Astrocyte (in vitro differentiated cells and primary cell): ENCODE measurements at regions not wholly inside any gene's neighbourhood (a gene's known extent, or its start where the extent isn't known, plus 50 kb on each side); places are given as distances from the start of the nearest gene placed in this dataset.
A peak's percentile ranks its signal among the peaks of the same experiment; 100 is the strongest.
"Not testable (repeated sequence)": the region's sequence is repeated elsewhere in the genome, so short reads cannot be mapped to it uniquely, and the experiment has no call there.

ENCODE experiments used
- DNase-seq: peaks from one replicate; pipeline ENCODE4 v3.0.0-alpha.2; 2010; ENCODE audit warnings: low read depth
- FAIRE-seq: peaks from 2 replicates; lab custom pipeline; 2011; peaks lifted over from hg19 to GRCh38; lab: Jason Lieb, UNC
- H2AFZ ChIP-seq: 2 replicates; pipeline ENCODE4 v1.6.0; 2012; ENCODE audit warnings: low read depth, low read length, inconsistent platforms
- H3K27ac ChIP-seq: 2 replicates; pipeline ENCODE4 v1.5.1; 2011; ENCODE audit warnings: low read depth, low read length, inconsistent platforms
- H3K27me3 ChIP-seq: 2 replicates; pipeline ENCODE4 v1.6.0; 2011; ENCODE audit warnings: low read length, inconsistent platforms; ENCODE audit not compliant: insufficient read depth
- H3K36me3 ChIP-seq: 2 replicates; pipeline ENCODE4 v1.5.1; 2011; ENCODE audit warnings: low read length, inconsistent platforms; ENCODE audit not compliant: insufficient read depth
- H3K4me1 ChIP-seq: 2 replicates; pipeline ENCODE4 v1.5.1; 2011; ENCODE audit warnings: low read length, inconsistent platforms; ENCODE audit not compliant: insufficient read depth
- H3K4me2 ChIP-seq: 2 replicates; pipeline ENCODE4 v1.6.0; 2012; ENCODE audit warnings: low read length, inconsistent platforms
- H3K4me3 ChIP-seq: 2 replicates; pipeline ENCODE4 v1.5.1; 2011; ENCODE audit warnings: low read depth, mild to moderate bottlenecking, low read length, inconsistent platforms; ENCODE audit not compliant: insufficient read depth
- H3K79me2 ChIP-seq: 2 replicates; pipeline ENCODE4 v1.6.0; 2012; ENCODE audit warnings: mild to moderate bottlenecking, low read length, inconsistent platforms; ENCODE audit not compliant: insufficient read depth
- H3K9ac ChIP-seq: 2 replicates; pipeline ENCODE4 v1.6.0; 2012; ENCODE audit warnings: mild to moderate bottlenecking, low read length, inconsistent platforms
- H3K9me3 ChIP-seq: 2 replicates; pipeline ENCODE4 v1.5.1; 2012; ENCODE audit warnings: low read depth, mild to moderate bottlenecking, low read length, inconsistent platforms; ENCODE audit not compliant: insufficient read depth
- H4K20me1 ChIP-seq: 2 replicates; pipeline ENCODE4 v1.6.0; 2012; ENCODE audit warnings: low read length, inconsistent platforms; ENCODE audit not compliant: insufficient read depth
- H3K27ac Mint-ChIP-seq: one replicate; pipeline ENCODE4 v1.8.0; 2021; ENCODE audit warnings: mild to moderate bottlenecking, mixed read lengths; ENCODE audit not compliant: unreplicated experiment
- H3K27me3 Mint-ChIP-seq: one replicate; pipeline ENCODE4 v1.8.0; 2021; ENCODE audit warnings: low read depth, mixed read lengths; ENCODE audit not compliant: unreplicated experiment
- H3K36me3 Mint-ChIP-seq: one replicate; pipeline ENCODE4 v1.8.0; 2021; ENCODE audit warnings: low read depth, mixed read lengths; ENCODE audit not compliant: unreplicated experiment
- H3K4me1 Mint-ChIP-seq: one replicate; pipeline ENCODE4 v1.8.0; 2021; ENCODE audit warnings: low read depth, mixed read lengths; ENCODE audit not compliant: unreplicated experiment
- H3K4me3 Mint-ChIP-seq: one replicate; pipeline ENCODE4 v1.8.0; 2021; ENCODE audit warnings: mild to moderate bottlenecking, moderate library complexity, mixed read lengths; ENCODE audit not compliant: unreplicated experiment
- H3K9me3 Mint-ChIP-seq: one replicate; pipeline ENCODE4 v1.8.0; 2021; ENCODE audit warnings: mild to moderate bottlenecking, mixed read lengths; ENCODE audit not compliant: unreplicated experiment
- EZH2 ChIP-seq: IDR thresholded peaks from 2 replicates; pipeline ENCODE4 v1.6.1; 2012; ENCODE audit warnings: mild to moderate bottlenecking, low read length, inconsistent platforms; ENCODE audit not compliant: insufficient read depth
- TF ChIP-seq, protein P1 (sequence below): IDR thresholded peaks from 2 replicates; pipeline ENCODE4 v1.5.1; 2011; ENCODE audit warnings: low read depth, mild to moderate bottlenecking, inconsistent platforms, low read length, moderate library complexity; ENCODE audit not compliant: insufficient read depth

DNA sequence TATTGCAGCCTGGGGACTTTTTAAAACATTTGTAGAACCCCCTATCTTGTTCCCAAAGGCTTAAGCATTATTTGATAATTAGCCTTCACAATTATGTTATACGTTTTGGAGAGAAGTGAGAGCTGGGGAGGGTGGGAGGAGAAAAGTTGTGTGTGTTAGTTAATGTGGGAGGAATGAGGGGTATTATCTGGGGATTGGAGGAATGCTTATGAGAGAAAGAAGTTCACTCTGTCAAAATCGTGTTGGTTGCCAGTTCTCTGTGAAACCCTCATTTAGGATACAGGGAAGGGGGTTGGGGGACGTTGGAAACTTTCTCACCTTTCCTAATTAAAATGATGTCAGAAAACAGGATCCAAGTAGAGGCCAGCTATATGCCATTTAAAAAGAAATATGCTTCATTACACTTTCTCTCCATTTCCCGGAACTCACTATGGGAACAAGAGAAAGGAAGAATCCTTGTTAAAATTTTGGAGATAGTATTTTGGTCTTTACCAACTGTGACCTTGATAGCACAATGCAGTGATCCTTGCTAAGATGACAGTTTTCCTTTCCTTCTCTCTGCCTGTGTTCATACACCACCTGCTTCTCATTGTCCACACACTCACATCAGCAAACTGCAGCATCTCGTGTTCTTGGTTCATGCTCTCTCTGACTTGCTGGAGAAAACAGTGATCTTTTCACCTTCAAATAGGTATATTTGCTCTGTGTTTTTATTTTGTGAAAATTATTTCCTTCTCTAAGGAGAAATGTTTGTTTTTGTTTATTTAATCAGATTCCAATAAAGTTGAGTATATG, 336.7 kb upstream of the CLINT1 start:
- DNase-seq (no peak), FAIRE-seq (no peak)
- H3K36me3 Mint-ChIP-seq, result no peaks in the 10 kb centered on the region
- Histone ChIP-seq H3K9me3 (no peaks in the 10 kb centered on the region), H3K36me3 (no peaks in the 10 kb centered on the region), H3K4me1 (no peaks in the 10 kb centered on the region), H3K9ac (no peak overlapping the region), H3K27me3 (peaks cover 3% of the 10 kb centered on the region), H3K79me2 (no peaks in the 10 kb centered on the region), H2AFZ (no peak overlapping the region), H3K27ac (no peak overlapping the region), H3K4me3 (no peak overlapping the region), H4K20me1 (no peaks in the 10 kb centered on the region), H3K4me2 (no peak overlapping the region)
- H3K27ac Mint-ChIP-seq, result no peak overlapping the region
- H3K4me1 Mint-ChIP-seq, result no peaks in the 10 kb centered on the region
- no peak for TF ChIP-seq EZH2
- TF ChIP-seq, protein P1, sequence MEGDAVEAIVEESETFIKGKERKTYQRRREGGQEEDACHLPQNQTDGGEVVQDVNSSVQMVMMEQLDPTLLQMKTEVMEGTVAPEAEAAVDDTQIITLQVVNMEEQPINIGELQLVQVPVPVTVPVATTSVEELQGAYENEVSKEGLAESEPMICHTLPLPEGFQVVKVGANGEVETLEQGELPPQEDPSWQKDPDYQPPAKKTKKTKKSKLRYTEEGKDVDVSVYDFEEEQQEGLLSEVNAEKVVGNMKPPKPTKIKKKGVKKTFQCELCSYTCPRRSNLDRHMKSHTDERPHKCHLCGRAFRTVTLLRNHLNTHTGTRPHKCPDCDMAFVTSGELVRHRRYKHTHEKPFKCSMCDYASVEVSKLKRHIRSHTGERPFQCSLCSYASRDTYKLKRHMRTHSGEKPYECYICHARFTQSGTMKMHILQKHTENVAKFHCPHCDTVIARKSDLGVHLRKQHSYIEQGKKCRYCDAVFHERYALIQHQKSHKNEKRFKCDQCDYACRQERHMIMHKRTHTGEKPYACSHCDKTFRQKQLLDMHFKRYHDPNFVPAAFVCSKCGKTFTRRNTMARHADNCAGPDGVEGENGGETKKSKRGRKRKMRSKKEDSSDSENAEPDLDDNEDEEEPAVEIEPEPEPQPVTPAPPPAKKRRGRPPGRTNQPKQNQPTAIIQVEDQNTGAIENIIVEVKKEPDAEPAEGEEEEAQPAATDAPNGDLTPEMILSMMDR, result no peak
- peaks cover 5% of the 10 kb centered on the region for H3K27me3 Mint-ChIP-seq
- peaks cover 7% of the 10 kb centered on the region for H3K9me3 Mint-ChIP-seq
- no peak overlapping the region for H3K4me3 Mint-ChIP-seq

- H3K36me3 Mint-ChIP-seq, result no peaks in the 10 kb centered on the region
- FAIRE-seq, result no peak
These were observed 335.6 kb upstream of the CLINT1 start for GRCh38 chr5:158194561-158194976.

DNA sequence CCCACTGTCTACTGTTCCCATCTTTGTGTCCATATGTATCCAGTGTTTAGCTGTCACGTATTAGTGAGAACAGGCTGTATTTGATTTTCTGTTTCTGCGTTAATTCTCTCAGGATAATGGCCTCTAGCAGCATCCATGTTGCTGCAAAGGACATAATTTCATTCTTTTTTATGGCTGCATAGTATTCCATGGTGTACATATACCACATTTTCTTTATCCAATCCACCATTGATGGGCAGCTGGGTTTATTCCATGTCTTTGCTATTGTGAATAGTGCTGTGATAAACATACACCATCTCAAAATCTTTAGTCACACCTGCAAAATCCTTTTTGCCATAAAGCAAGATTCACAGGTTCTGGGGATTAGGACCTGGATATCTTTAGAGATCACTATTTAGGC, 334.4 kb upstream of the CLINT1 start:
- not testable (repeated sequence) for DNase-seq, H3K27me3 ChIP-seq, H4K20me1 ChIP-seq, H3K4me1 ChIP-seq, H3K4me3 ChIP-seq, H3K36me3 Mint-ChIP-seq, H2AFZ ChIP-seq, H3K9me3 ChIP-seq, FAIRE-seq, H3K27me3 Mint-ChIP-seq, H3K4me2 ChIP-seq, H3K9ac ChIP-seq, H3K27ac Mint-ChIP-seq, H3K36me3 ChIP-seq, H3K79me2 ChIP-seq, H3K4me3 Mint-ChIP-seq, H3K27ac ChIP-seq, H3K4me1 Mint-ChIP-seq, H3K9me3 Mint-ChIP-seq

More at GRCh38 chr5:158194561-158194976, 335.6 kb upstream of the CLINT1 start:
- Histone ChIP-seq H3K4me1 (no peaks in the 10 kb centered on the region), H4K20me1 (no peaks in the 10 kb centered on the region), H3K4me2 (no peak overlapping the region), H2AFZ (no peak overlapping the region), H3K79me2 (no peaks in the 10 kb centered on the region), H3K9me3 (no peaks in the 10 kb centered on the region), H3K27me3 (peaks cover 3% of the 10 kb centered on the region), H3K27ac (no peak overlapping the region), H3K4me3 (no peak overlapping the region), H3K36me3 (no peaks in the 10 kb centered on the region), H3K9ac (no peak overlapping the region)
- peaks cover 5% of the 10 kb centered on the region for H3K27me3 Mint-ChIP-seq
- no peak for DNase-seq
- TF ChIP-seq, protein P1, result no peak
- TF ChIP-seq EZH2, result no peak
- H3K4me3 Mint-ChIP-seq, result no peak overlapping the region
- H3K27ac Mint-ChIP-seq, result peak overlapping the region; percentile 43
- H3K9me3 Mint-ChIP-seq, result peaks cover 7% of the 10 kb centered on the region
- no peaks in the 10 kb centered on the region for H3K4me1 Mint-ChIP-seq
